IPS-20b (cell line): ENCODE measurements at regions not wholly inside any gene's neighbourhood (a gene's known extent, or its start where the extent isn't known, plus 50 kb on each side); places are given as distances from the start of the nearest gene placed in this dataset.
"Not testable (repeated sequence)": the region's sequence is repeated elsewhere in the genome, so short reads cannot be mapped to it uniquely, and the experiment has no call there.

Source experiments
- H3K27ac ChIP-seq: one replicate; pipeline ENCODE4 v1.5.1; 2013; ENCODE audit warnings: low read length
- H3K27me3 ChIP-seq: 2 replicates; pipeline ENCODE4 v1.6.1; 2013; ENCODE audit warnings: mild to moderate bottlenecking, low read length, inconsistent platforms; ENCODE audit not compliant: insufficient read depth
- H3K36me3 ChIP-seq: 2 replicates; pipeline ENCODE4 v1.6.1; 2013; ENCODE audit warnings: low read depth, mild to moderate bottlenecking, inconsistent platforms, low read length, moderate library complexity; ENCODE audit not compliant: insufficient read depth
- H3K4me1 ChIP-seq: 2 replicates; pipeline ENCODE4 v1.6.1; 2013; ENCODE audit warnings: mild to moderate bottlenecking, control low read depth, inconsistent platforms, low read length, moderate library complexity; ENCODE audit not compliant: insufficient read depth
- H3K4me3 ChIP-seq: 2 replicates; pipeline ENCODE4 v1.5.1; 2013; ENCODE audit warnings: mild to moderate bottlenecking, low read length, inconsistent platforms
- H3K9ac ChIP-seq: 2 replicates; pipeline ENCODE4 v1.6.1; 2013; ENCODE audit warnings: low read depth, mild to moderate bottlenecking, inconsistent platforms, low read length, moderate library complexity
- H3K9me3 ChIP-seq: 2 replicates; pipeline ENCODE4 v1.6.1; 2013; ENCODE audit warnings: mild to moderate bottlenecking, low read depth, low read length, inconsistent platforms; ENCODE audit not compliant: insufficient read depth

DNA sequence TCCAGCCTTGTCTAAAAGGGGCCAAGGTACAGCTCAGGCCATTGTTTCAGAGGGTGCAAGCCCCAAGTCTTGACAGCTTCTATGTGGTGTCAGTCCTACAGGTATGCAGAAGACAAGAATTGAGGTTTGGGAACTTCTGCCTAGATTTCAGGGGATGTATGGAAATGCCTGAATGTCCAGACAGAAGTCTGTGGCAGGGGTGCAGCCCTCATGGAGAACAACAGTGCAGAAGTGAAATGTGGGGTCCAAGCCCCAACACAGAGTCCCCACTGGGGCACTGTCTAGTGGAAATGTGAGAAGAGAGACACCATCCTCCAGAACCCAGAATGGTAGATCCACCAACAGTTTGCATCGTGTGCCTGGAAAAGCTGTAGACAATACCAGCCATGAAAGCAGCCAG, 400.3 kb upstream of the CAMK1G start:
- Histone ChIP-seq H3K4me1 (no peaks in the 10 kb centered on the region), H3K9me3 (peaks cover 23% of the 10 kb centered on the region), H3K27ac (no peak overlapping the region), H3K4me3 (no peak overlapping the region), H3K27me3 (no peaks in the 10 kb centered on the region), H3K36me3 (no peaks in the 10 kb centered on the region), H3K9ac (no peak overlapping the region)

- Histone ChIP-seq H3K4me1 (peaks cover 3% of the 10 kb centered on the region; the same call in 1 of the 2 replicates), H3K9ac (no peak overlapping the region), H3K27me3 (no peaks in the 10 kb centered on the region), H3K27ac (no peak overlapping the region), H3K36me3 (no peaks in the 10 kb centered on the region), H3K9me3 (peaks cover 15% of the 10 kb centered on the region), H3K4me3 (no peak overlapping the region)
These were observed 395.9 kb upstream of the CAMK1G start for GRCh38 chr1:209187589-209187988.

DNA sequence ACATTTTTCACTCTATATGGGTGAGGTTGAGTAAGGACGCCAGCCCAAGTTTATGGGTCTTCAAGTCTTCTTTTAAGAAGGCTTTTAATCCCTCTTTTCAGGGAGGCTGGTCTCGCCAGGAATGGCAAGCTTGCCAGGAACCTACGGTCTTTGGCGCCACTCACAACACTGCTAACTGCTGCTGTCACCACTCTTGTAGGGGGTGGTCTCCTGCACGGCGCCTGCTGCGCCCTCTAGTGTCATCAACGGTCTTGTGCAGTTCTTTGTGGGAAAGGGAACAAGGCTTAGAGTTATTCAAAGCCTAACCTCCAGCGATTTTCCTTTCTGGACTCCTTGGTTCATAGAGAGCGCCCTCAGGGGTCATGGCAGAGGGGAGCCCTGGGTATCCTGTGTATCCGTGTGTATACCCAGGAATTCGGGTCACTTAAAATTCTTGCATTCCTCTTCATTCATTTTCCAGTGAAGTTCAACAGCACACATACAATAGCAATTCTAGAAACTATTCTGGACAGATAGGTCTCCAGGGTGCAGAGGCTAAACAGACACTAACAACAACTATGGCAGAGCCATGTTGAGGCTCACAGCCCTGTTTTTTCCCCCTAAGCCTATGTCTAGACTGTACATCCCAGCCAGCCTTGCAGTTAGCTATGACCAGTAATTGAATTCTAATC, 392.8 kb upstream of the CAMK1G start:
- Histone ChIP-seq H3K27me3 (no peaks in the 10 kb centered on the region), H3K4me1 (peaks cover 7% of the 10 kb centered on the region; the same call in 1 of the 2 replicates), H3K9ac (no peak overlapping the region), H3K27ac (no peak overlapping the region), H3K4me3 (no peak overlapping the region), H3K36me3 (no peaks in the 10 kb centered on the region), H3K9me3 (peaks cover 11% of the 10 kb centered on the region)

DNA sequence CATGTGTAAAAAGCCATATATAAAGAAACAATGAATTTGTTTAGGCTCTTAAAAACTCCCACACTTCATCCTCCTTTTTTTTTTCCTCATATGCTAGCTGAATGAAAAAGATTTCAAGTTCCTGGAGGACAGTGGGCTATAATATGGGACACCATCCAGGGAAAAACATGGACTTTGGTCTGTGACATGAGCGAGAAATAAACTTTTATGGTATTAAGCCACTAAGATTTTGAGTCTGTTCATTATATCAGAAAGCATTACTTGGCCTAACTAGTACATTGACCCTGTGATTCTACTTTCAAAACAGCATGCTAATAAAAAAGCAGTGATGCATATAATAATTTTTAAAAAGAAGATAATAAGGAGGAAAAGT, 392.3 kb upstream of the CAMK1G start:
- Histone ChIP-seq H3K4me3 (no peak overlapping the region), H3K27ac (no peak overlapping the region)

GRCh38 chr1:209196140-209196539, 387.4 kb upstream of the CAMK1G start:
- no peak overlapping the region for H3K27ac ChIP-seq
- no peaks in the 10 kb centered on the region for H3K36me3 ChIP-seq
- H3K27me3 ChIP-seq = no peaks in the 10 kb centered on the region
- peaks cover 31% of the 10 kb centered on the region for H3K4me1 ChIP-seq
- H3K9me3 ChIP-seq = peaks cover 27% of the 10 kb centered on the region
- no peak overlapping the region for H3K4me3 ChIP-seq
- no peak overlapping the region for H3K9ac ChIP-seq

More for the DNA sequence above, 392.3 kb upstream of the CAMK1G start:
- no peak overlapping the region for H3K9ac ChIP-seq
- H3K9me3 ChIP-seq = peaks cover 16% of the 10 kb centered on the region
- H3K27me3 ChIP-seq = no peaks in the 10 kb centered on the region
- peaks cover 7% of the 10 kb centered on the region; the same call in 1 of the 2 replicates for H3K4me1 ChIP-seq
- no peaks in the 10 kb centered on the region for H3K36me3 ChIP-seq

- Histone ChIP-seq H3K27ac (peak overlapping the region; percentile 68), H3K27me3 (no peaks in the 10 kb centered on the region), H3K9ac (peak overlapping the region; percentile 60; the same call in 1 of the 2 replicates), H3K4me1 (peaks cover 27% of the 10 kb centered on the region), H3K4me3 (peak overlapping the region; percentile 37; the same call in 1 of the 2 replicates), H3K36me3 (no peaks in the 10 kb centered on the region), H3K9me3 (peaks cover 27% of the 10 kb centered on the region)
These were observed 384.4 kb upstream of the CAMK1G start for GRCh38 chr1:209198961-209199750.

GRCh38 chr1:209199822-209200221, 383.7 kb upstream of the CAMK1G start:
- Histone ChIP-seq H3K27ac (peak overlapping the region; percentile 68), H3K9ac (peak overlapping the region; percentile 60; the same call in 1 of the 2 replicates), H3K36me3 (no peaks in the 10 kb centered on the region), H3K4me3 (peak overlapping the region; percentile 37; the same call in 1 of the 2 replicates), H3K9me3 (peaks cover 25% of the 10 kb centered on the region), H3K4me1 (peaks cover 27% of the 10 kb centered on the region), H3K27me3 (no peaks in the 10 kb centered on the region)

DNA sequence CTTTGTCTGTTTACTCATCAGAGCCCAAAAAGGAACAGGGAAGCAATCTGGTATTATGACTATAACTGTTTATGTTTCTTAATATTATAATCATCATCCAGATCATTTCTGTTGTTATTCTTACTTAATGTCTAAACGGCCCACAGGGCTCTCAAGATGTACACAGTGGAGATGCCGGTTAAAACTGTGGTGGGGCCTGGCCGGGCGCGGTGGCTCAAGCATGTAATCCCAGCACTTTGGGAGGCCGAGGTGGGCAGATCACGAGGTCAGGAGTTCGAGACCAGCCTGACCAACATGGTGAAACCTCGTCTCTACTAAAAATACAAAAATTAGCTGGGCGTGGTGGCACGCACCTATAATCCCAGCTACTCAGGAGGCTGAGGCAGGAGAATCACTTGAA, 381.2 kb upstream of the CAMK1G start:
- H3K4me3 ChIP-seq, H3K9me3 ChIP-seq, H3K9ac ChIP-seq, H3K27ac ChIP-seq, H3K27me3 ChIP-seq, H3K36me3 ChIP-seq: not testable (repeated sequence)
- H3K4me1 ChIP-seq = peaks cover 27% of the 10 kb centered on the region

GRCh38 chr1:209202830-209203532, 380.5 kb upstream of the CAMK1G start:
- Histone ChIP-seq H3K4me3 (no peak overlapping the region), H3K36me3 (no peaks in the 10 kb centered on the region), H3K27me3 (peaks cover 12% of the 10 kb centered on the region), H3K9ac (no peak overlapping the region), H3K4me1 (peaks cover 27% of the 10 kb centered on the region), H3K9me3 (no peaks in the 10 kb centered on the region), H3K27ac (no peak overlapping the region)

DNA sequence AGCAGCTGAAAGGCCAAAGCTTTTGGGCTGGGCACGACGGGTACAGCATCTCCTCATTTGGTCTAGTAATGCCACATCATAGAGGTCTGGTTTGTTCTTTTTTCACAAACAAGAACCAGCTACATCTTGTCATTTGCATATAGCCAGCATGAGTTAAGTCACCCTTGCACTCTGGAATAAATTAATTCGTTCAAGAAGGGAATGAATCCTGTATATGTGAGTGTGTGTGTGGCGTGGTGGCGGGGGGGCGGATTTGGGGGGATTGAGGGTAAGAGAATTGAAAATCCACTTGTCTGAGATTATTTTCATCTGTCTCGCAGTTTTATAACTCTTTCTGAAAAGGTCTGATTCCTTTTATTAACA, 380.0 kb upstream of the CAMK1G start:
- Histone ChIP-seq H3K36me3 (no peaks in the 10 kb centered on the region), H3K4me3 (no peak overlapping the region), H3K27ac (no peak overlapping the region), H3K9ac (no peak overlapping the region), H3K27me3 (peaks cover 18% of the 10 kb centered on the region), H3K4me1 (peaks cover 22% of the 10 kb centered on the region), H3K9me3 (no peaks in the 10 kb centered on the region)

- Histone ChIP-seq H3K4me1 (peaks cover 12% of the 10 kb centered on the region), H3K27ac (no peak overlapping the region), H3K9me3 (no peaks in the 10 kb centered on the region)
These were observed 378.5 kb upstream of the CAMK1G start for GRCh38 chr1:209205039-209205438.

More at GRCh38 chr1:209205039-209205438, 378.5 kb upstream of the CAMK1G start:
- no peak overlapping the region for H3K4me3 ChIP-seq
- H3K36me3 ChIP-seq = no peaks in the 10 kb centered on the region
- H3K27me3 ChIP-seq = peaks cover 25% of the 10 kb centered on the region
- H3K9ac ChIP-seq = no peak overlapping the region
